DND-41 (cell line): ENCODE measurements at regions not wholly inside any gene's neighbourhood (a gene's known extent, or its start where the extent isn't known, plus 50 kb on each side); places are given as distances from the start of the nearest gene placed in this dataset.

Experiments
- ATAC-seq: fragments of 200-7000 bp; cut with Tn5 transposase; 3 replicates; pipeline ENCODE4 v1.9.1; 2021; ENCODE audit warnings: low read depth; ENCODE audit not compliant: insufficient read depth
- DNase-seq: peaks from one replicate; pipeline ENCODE4 v3.0.0-alpha.2; 2020
- H2AFZ ChIP-seq: 2 replicates; pipeline ENCODE4 v1.6.0; 2012; ENCODE audit warnings: low read depth, low read length
- H3K27ac ChIP-seq: 2 replicates; pipeline ENCODE4 v1.5.1; 2012; ENCODE audit warnings: low read length, inconsistent platforms
- H3K27me3 ChIP-seq: fragments of 200-600 bp; sonication (generic); 2 replicates; pipeline ENCODE4 v1.6.0; 2012; ENCODE audit warnings: low read length, mild to moderate bottlenecking, inconsistent platforms; ENCODE audit not compliant: insufficient read depth, poor library complexity
- H3K36me3 ChIP-seq: 2 replicates; pipeline ENCODE4 v1.5.1; 2012; ENCODE audit warnings: low read length, inconsistent platforms; ENCODE audit not compliant: insufficient read depth
- H3K4me1 ChIP-seq: 2 replicates; pipeline ENCODE4 v1.5.1; 2012; ENCODE audit warnings: mild to moderate bottlenecking, low read length; ENCODE audit not compliant: insufficient read depth
- H3K4me2 ChIP-seq: 2 replicates; pipeline ENCODE4 v1.6.0; 2012; ENCODE audit warnings: mild to moderate bottlenecking, moderate library complexity, low read length, inconsistent platforms; ENCODE audit not compliant: insufficient read depth
- H3K4me3 ChIP-seq, 2 experiments: fragments of 200-600 bp in 1 of 2; shearing (Covaris generic) in 1 of 2; 2 replicates each; pipeline ENCODE4 v1.5.1; 2012 to 2016; ENCODE audit warnings: inconsistent platforms in 2 of 2, low read length in 2 of 2, mild to moderate bottlenecking in 2 of 2, low read depth in 1 of 2, moderate library complexity in 1 of 2
- H3K79me2 ChIP-seq: 2 replicates; pipeline ENCODE4 v1.6.0; 2012; ENCODE audit warnings: low read length, inconsistent platforms; ENCODE audit not compliant: insufficient read depth
- H3K9ac ChIP-seq: 2 replicates; pipeline ENCODE4 v1.6.0; 2012; ENCODE audit warnings: low read depth, mild to moderate bottlenecking, inconsistent platforms, low read length, moderate library complexity
- H3K9me3 ChIP-seq: 2 replicates; pipeline ENCODE4 v1.5.1; 2012; ENCODE audit warnings: low read length, moderate library complexity, mild to moderate bottlenecking, inconsistent platforms; ENCODE audit not compliant: insufficient read depth, severe bottlenecking
- H4K20me1 ChIP-seq: 2 replicates; pipeline ENCODE4 v1.6.0; 2012; ENCODE audit warnings: low read length; ENCODE audit not compliant: insufficient read depth
- EZH2 ChIP-seq: IDR thresholded peaks from 3 replicates; pipeline ENCODE4 v1.6.1; 2012; ENCODE audit warnings: borderline replicate concordance, low read depth, mild to moderate bottlenecking, moderate library complexity, low read length, inconsistent platforms; ENCODE audit not compliant: severe bottlenecking
- TF ChIP-seq, protein P1 (sequence below): IDR thresholded peaks from 2 replicates; pipeline ENCODE4 v1.5.1; 2012; ENCODE audit warnings: borderline replicate concordance, low read length, moderate library complexity, mild to moderate bottlenecking; ENCODE audit not compliant: poor library complexity, severe bottlenecking; ENCODE audit errors: extremely low read depth

GRCh38 chr13:68987585-68987984 is 1120.0 kb upstream of the ATXN8OS start:
- DNase-seq = no peak
- no peak for ATAC-seq
- no peaks in the 10 kb centered on the region for H3K4me1 ChIP-seq
- H3K9ac ChIP-seq = no peak overlapping the region
- no peak overlapping the region for H3K4me3 ChIP-seq
- no peak overlapping the region for H3K4me2 ChIP-seq
- H3K27me3 ChIP-seq = no peaks in the 10 kb centered on the region
- H2AFZ ChIP-seq = no peak overlapping the region
- no peaks in the 10 kb centered on the region for H4K20me1 ChIP-seq
- H3K27ac ChIP-seq = no peak overlapping the region
- H3K79me2 ChIP-seq = no peaks in the 10 kb centered on the region
- no peak for TF ChIP-seq EZH2
- TF ChIP-seq, protein P1, sequence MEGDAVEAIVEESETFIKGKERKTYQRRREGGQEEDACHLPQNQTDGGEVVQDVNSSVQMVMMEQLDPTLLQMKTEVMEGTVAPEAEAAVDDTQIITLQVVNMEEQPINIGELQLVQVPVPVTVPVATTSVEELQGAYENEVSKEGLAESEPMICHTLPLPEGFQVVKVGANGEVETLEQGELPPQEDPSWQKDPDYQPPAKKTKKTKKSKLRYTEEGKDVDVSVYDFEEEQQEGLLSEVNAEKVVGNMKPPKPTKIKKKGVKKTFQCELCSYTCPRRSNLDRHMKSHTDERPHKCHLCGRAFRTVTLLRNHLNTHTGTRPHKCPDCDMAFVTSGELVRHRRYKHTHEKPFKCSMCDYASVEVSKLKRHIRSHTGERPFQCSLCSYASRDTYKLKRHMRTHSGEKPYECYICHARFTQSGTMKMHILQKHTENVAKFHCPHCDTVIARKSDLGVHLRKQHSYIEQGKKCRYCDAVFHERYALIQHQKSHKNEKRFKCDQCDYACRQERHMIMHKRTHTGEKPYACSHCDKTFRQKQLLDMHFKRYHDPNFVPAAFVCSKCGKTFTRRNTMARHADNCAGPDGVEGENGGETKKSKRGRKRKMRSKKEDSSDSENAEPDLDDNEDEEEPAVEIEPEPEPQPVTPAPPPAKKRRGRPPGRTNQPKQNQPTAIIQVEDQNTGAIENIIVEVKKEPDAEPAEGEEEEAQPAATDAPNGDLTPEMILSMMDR = no peak
- no peaks in the 10 kb centered on the region for H3K36me3 ChIP-seq
- peaks cover 5% of the 10 kb centered on the region for H3K9me3 ChIP-seq

DNA sequence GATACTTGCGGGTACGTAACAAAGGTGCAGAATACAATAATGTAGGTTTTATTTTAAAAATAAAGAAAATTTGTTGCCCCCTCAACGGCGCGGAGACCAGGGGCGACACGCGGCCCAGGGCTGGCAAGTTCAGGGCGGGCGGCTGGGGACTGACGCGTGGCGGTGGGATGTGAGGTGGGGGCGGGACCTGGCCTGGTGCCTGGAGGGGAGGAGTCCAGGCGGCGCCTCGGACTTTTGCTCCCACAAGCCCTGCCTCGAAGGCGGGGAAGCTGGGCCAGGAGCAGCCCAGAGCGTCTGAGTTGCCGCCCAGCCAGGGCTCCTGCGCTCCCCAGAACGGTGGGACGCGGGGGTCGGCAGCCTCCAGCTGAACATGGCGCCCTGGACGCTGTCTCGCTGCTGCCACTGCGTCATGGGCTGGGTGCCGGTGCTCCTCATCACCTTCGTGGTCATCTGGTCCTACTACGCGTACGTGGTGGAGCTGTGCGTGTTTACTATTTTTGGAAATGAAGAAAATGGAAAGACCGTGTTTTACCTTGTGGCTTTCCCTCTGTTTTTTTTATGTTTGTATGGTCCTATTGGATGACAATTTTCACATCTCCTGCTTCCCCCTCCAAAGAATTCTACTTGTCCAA is 1122.8 kb upstream of the ATXN8OS start:
- Histone ChIP-seq H3K4me3 (no peak overlapping the region), H3K4me2 (no peak overlapping the region), H3K9me3 (peaks cover 5% of the 10 kb centered on the region), H2AFZ (no peak overlapping the region), H3K36me3 (no peaks in the 10 kb centered on the region), H3K27ac (no peak overlapping the region), H3K9ac (no peak overlapping the region), H3K79me2 (no peaks in the 10 kb centered on the region), H3K4me1 (no peaks in the 10 kb centered on the region), H3K27me3 (no peaks in the 10 kb centered on the region), H4K20me1 (no peaks in the 10 kb centered on the region)
- DNase-seq (no peak), ATAC-seq (no peak)
- TF ChIP-seq, protein P1 = no peak
- no peak for TF ChIP-seq EZH2

GRCh38 chr13:68982961-68983619 is 1124.5 kb upstream of the ATXN8OS start:
- no peaks in the 10 kb centered on the region for H3K27me3 ChIP-seq
- no peaks in the 10 kb centered on the region for H4K20me1 ChIP-seq
- H3K4me3 ChIP-seq = no peak overlapping the region
- no peak for DNase-seq
- H3K4me2 ChIP-seq = no peak overlapping the region
- no peaks in the 10 kb centered on the region for H3K36me3 ChIP-seq
- H3K4me1 ChIP-seq = no peaks in the 10 kb centered on the region
- ATAC-seq = no peak
- H3K9ac ChIP-seq = no peak overlapping the region
- no peak overlapping the region for H3K27ac ChIP-seq
- peaks cover 5% of the 10 kb centered on the region for H3K9me3 ChIP-seq
- TF ChIP-seq, protein P1 = no peak
- TF ChIP-seq EZH2 = no peak
- H2AFZ ChIP-seq = no peak overlapping the region
- no peaks in the 10 kb centered on the region for H3K79me2 ChIP-seq
